Lung (tissue), 11 donors: ENCODE measurements at regions not wholly inside any gene's neighbourhood (a gene's known extent, or its start where the extent isn't known, plus 50 kb on each side); places are given as distances from the start of the nearest gene placed in this dataset.

Experiments
- ATAC-seq: fragments of 200-7000 bp; cut with Tn5 transposase; one replicate; pipeline ENCODE4 v1.9.1; 2020; ENCODE audit warnings: moderate number of reproducible peaks; ENCODE audit not compliant: insufficient read depth, low FRiP score
- DNase-seq, 3 donors: peaks; one replicate each; pipeline ENCODE4 v3.0.0-alpha.2; 2013 to 2017
- H3K27ac ChIP-seq, 2 donors: one replicate each; pipeline ENCODE4 v1.5.1; 2013; ENCODE audit warnings: mild to moderate bottlenecking in 2 of 2, moderate library complexity in 2 of 2, control low read depth in 1 of 2, inconsistent platforms in 1 of 2, low read depth in 1 of 2, low read length in 1 of 2
- H3K27me3 ChIP-seq, 3 donors: one replicate each; pipeline ENCODE4 v1.5.1; 2013; ENCODE audit warnings: low read length in 2 of 3; ENCODE audit not compliant: control insufficient read depth in 3 of 3, insufficient read depth in 3 of 3
- H3K36me3 ChIP-seq, 4 donors: one replicate each; pipeline ENCODE4 v1.5.1; 2013; ENCODE audit warnings: low read length in 4 of 4, mild to moderate bottlenecking in 1 of 4, moderate library complexity in 1 of 4; ENCODE audit not compliant: control insufficient read depth in 4 of 4, insufficient read depth in 4 of 4
- H3K4me1 ChIP-seq, 5 donors: one replicate each; pipeline ENCODE4 v1.5.1; 2013; ENCODE audit warnings: low read length in 5 of 5, mild to moderate bottlenecking in 2 of 5, moderate library complexity in 1 of 5; ENCODE audit not compliant: control insufficient read depth in 5 of 5, insufficient read depth in 5 of 5
- H3K4me3 ChIP-seq: one replicate; pipeline ENCODE4 v1.5.1; 2013; ENCODE audit warnings: mild to moderate bottlenecking, control low read depth, moderate library complexity
- H3K9ac ChIP-seq, 2 donors: one replicate each; pipeline ENCODE4 v1.5.1; 2013; ENCODE audit warnings: low read length in 2 of 2, control low read depth in 1 of 2; ENCODE audit not compliant: insufficient read depth in 1 of 2
- H3K9me3 ChIP-seq, 4 donors: one replicate each; pipeline ENCODE4 v1.5.1; 2013; ENCODE audit warnings: low read length in 3 of 4, mild to moderate bottlenecking in 1 of 4, moderate library complexity in 1 of 4; ENCODE audit not compliant: control insufficient read depth in 4 of 4, insufficient read depth in 3 of 4
- WGBS, 2 donors: extraction: QIAGEN DNeasy Blood & Tissue Kit; methylation state at CpG; one replicate each; pipeline ENCODE4 v1.1.7; 2013; 5-methylcytosine and 5-hydroxymethylcytosine counted together
- TF ChIP-seq, protein P1 (sequence below): IDR thresholded peaks from 2 replicates; pipeline ENCODE4 v1.5.1; 2012; ENCODE audit warnings: mild to moderate bottlenecking; ENCODE audit errors: control extremely low read depth, extremely low read depth
- donor health status: control.
- donor health status: control.
- donor health status: Bipolar disorder and iron deficiency.
- donor health status: healthy.
- donor health status: DM: yes; HTN: yes; CAD: no.

- no peaks in the 10 kb centered on the region for H3K27me3 ChIP-seq
Measured at GRCh38 chr9:38181866-38182265, 112.8 kb upstream of the SHB start.

GRCh38 chr9:38181232-38181631 lies 112.2 kb upstream of the SHB start:
- DNase-seq (no peak), ATAC-seq (no peak)
- TF ChIP-seq, protein P1, sequence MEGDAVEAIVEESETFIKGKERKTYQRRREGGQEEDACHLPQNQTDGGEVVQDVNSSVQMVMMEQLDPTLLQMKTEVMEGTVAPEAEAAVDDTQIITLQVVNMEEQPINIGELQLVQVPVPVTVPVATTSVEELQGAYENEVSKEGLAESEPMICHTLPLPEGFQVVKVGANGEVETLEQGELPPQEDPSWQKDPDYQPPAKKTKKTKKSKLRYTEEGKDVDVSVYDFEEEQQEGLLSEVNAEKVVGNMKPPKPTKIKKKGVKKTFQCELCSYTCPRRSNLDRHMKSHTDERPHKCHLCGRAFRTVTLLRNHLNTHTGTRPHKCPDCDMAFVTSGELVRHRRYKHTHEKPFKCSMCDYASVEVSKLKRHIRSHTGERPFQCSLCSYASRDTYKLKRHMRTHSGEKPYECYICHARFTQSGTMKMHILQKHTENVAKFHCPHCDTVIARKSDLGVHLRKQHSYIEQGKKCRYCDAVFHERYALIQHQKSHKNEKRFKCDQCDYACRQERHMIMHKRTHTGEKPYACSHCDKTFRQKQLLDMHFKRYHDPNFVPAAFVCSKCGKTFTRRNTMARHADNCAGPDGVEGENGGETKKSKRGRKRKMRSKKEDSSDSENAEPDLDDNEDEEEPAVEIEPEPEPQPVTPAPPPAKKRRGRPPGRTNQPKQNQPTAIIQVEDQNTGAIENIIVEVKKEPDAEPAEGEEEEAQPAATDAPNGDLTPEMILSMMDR: no peak
- H3K4me3 ChIP-seq: no peak overlapping the region
- H3K4me1 ChIP-seq: peaks cover 0 to 4% (median 0%) of the 10 kb centered on the region in 5 donors
- peaks cover 0 to 2% (median 0%) of the 10 kb centered on the region in 4 donors for H3K9me3 ChIP-seq
- H3K27ac ChIP-seq: no peak overlapping the region
- H3K36me3 ChIP-seq: no peaks in the 10 kb centered on the region
- H3K27me3 ChIP-seq: no peaks in the 10 kb centered on the region
- WGBS, 2 donors: 96 to 98% methylated on average over 4 of the region's 4 CpGs
- no peak overlapping the region for H3K9ac ChIP-seq

More at GRCh38 chr9:38181866-38182265, 112.8 kb upstream of the SHB start:
- Histone ChIP-seq H3K9ac (no peak overlapping the region), H3K9me3 (peaks cover 0 to 2% (median 0%) of the 10 kb centered on the region in 4 donors), H3K4me1 (peaks cover 0 to 4% (median 0%) of the 10 kb centered on the region in 5 donors), H3K27ac (no peak overlapping the region), H3K36me3 (no peaks in the 10 kb centered on the region), H3K4me3 (no peak overlapping the region)
- TF ChIP-seq, protein P1: no peak
- ATAC-seq (no peak), DNase-seq (no peak)
- WGBS, 2 donors: 80 to 88% methylated on average over 2 of the region's 2 CpGs

DNA sequence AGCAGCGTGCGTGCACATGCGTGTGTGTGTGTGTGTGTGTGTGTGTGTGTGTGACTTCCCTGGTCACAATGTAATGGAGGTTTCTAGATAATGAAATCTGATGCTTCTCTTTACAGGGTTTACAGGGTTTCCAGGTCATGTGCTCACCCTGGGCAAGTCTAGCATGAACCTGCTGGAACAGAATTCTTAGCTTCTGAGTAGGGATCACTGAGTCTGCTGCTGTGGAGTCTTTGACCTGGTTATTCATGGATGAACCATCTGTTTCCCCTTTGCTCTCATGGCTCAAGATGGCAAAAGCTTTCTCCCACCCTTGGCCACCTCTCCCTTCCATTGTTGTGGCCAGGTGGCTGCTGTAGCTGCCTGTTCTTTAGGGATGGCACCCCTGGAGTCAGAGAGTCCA lies 111.6 kb upstream of the SHB start:
- Histone ChIP-seq H3K27me3 (no peaks in the 10 kb centered on the region), H3K4me3 (no peak overlapping the region), H3K9me3 (peaks cover 0 to 2% (median 0%) of the 10 kb centered on the region in 4 donors), H3K36me3 (no peaks in the 10 kb centered on the region), H3K27ac (no peak overlapping the region), H3K9ac (no peak overlapping the region), H3K4me1 (peaks cover 0 to 4% (median 0%) of the 10 kb centered on the region in 5 donors)
- no peak for DNase-seq
- TF ChIP-seq, protein P1: no peak
- 83 to 93% methylated on average over 3 of the region's 3 CpGs for whole genome bisulfite sequencing, 2 donors
- ATAC-seq: no peak

- WGBS, 2 donors: 90 to 96% methylated on average over 3 of the region's 3 CpGs
- no peaks in the 10 kb centered on the region for H3K36me3 ChIP-seq
- no peak overlapping the region for H3K4me3 ChIP-seq
- no peak overlapping the region for H3K27ac ChIP-seq
- peaks cover 0 to 4% (median 0%) of the 10 kb centered on the region in 5 donors for H3K4me1 ChIP-seq
- no peak overlapping the region for H3K9ac ChIP-seq
- H3K9me3 ChIP-seq: peaks cover 0 to 2% (median 0%) of the 10 kb centered on the region in 4 donors
- ATAC-seq (no peak), DNase-seq (no peak)
- H3K27me3 ChIP-seq: no peaks in the 10 kb centered on the region
- TF ChIP-seq, protein P1: no peak
Measured at GRCh38 chr9:38179965-38180364, 110.9 kb upstream of the SHB start.
